ENCODE measurements at regions not wholly inside any gene's neighbourhood (a gene's known extent, or its start where the extent isn't known, plus 50 kb on each side); places are given as distances from the start of the nearest gene placed in this dataset.

DNA sequence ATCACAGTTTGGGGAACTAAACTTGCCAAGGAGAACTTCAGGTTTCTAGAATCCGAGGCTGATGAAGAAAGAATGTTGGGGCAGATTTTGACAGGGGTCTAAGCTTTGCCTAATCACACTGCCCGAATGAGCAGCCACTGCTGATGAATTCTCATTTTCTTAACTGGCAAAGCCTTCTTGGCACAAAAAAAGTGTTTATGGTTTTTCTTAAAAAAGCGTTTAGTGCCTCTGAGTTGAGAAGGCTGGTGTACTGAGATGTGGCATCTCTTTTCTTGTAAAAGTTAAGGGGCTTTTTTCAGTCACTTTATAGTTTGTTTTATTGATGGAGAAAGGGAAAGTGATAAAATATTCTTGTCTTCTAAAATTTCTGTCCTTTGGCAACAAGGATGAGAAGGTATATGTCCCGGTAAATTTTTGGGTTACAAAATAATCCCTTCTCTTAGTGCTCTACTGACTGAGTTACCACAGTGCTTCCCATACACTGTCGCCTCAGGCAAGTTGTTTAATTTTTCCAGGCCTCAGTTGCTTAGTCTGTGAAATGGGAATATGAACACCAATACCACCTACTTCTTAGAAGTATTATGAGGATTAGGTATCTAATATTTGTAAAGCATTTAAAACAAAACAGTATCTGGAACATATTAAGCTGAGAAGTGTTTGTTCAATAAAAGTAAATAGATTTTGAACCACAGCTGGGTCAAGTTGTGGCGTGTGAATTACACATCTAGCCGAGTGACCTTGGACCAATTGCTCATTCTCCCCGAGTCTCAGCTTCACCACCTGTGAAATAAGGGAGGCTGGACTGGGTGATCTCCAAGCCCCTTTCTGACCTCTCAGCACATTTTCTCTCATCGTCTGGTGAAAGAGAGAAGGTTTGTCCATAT is 320.8 kb downstream of the HAPSTR1 start:
- no peak for TF ChIP-seq CTCF (IDR thresholded peaks at IDR 0.05; ENCODE audit: low read depth, low read length, missing control alignments)
- no peak for DNase-seq (ENCODE audit: low read depth)
- H3K4me3 ChIP-seq (ENCODE audit: low read depth, low read length): no peak overlapping the region

- TF ChIP-seq CTCF (IDR thresholded peaks at IDR 0.05; ENCODE audit: low read depth, low read length, missing control alignments): no peak
- no peak overlapping the region for H3K4me3 ChIP-seq (ENCODE audit: low read depth, low read length)
- no peak for DNase-seq (ENCODE audit: low read depth)
Observed at GRCh38 chr16:9412915-9413264, 321.4 kb downstream of the HAPSTR1 start.

GRCh38 chr16:9415545-9415944 is 324.1 kb downstream of the HAPSTR1 start:
- no peak for TF ChIP-seq CTCF (IDR thresholded peaks at IDR 0.05; ENCODE audit: low read depth, low read length, missing control alignments)
- no peak for DNase-seq (ENCODE audit: low read depth)
- H3K4me3 ChIP-seq (ENCODE audit: low read depth, low read length): no peak overlapping the region

GRCh38 chr16:9417898-9418297 is 326.5 kb downstream of the HAPSTR1 start:
- no peak for TF ChIP-seq CTCF (IDR thresholded peaks at IDR 0.05; ENCODE audit: low read depth, low read length, missing control alignments)
- DNase-seq (ENCODE audit: low read depth): no peak
- no peak overlapping the region for H3K4me3 ChIP-seq (ENCODE audit: low read depth, low read length)

DNA sequence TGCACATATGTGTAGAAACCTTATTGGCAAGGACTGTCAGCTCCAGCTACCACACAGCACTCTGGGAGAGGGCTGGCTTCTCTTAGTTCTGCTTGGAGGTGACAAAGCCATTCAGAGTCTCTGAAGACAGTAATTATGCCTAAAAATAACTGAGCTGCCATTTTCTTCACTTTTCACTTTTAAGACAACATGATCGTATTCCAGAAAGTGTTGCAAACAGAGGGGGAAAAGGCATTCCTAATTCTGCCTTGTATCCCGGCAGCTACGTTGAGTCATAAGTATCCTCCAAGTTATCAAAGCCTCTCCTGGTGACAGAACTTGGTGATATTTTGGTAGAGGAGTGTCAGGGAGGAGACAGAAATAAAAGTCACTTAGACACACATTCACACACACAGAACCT is 327.7 kb downstream of the HAPSTR1 start:
- no peak for DNase-seq (ENCODE audit: low read depth)
- TF ChIP-seq CTCF (IDR thresholded peaks at IDR 0.05; ENCODE audit: low read depth, low read length, missing control alignments): no peak

DNA sequence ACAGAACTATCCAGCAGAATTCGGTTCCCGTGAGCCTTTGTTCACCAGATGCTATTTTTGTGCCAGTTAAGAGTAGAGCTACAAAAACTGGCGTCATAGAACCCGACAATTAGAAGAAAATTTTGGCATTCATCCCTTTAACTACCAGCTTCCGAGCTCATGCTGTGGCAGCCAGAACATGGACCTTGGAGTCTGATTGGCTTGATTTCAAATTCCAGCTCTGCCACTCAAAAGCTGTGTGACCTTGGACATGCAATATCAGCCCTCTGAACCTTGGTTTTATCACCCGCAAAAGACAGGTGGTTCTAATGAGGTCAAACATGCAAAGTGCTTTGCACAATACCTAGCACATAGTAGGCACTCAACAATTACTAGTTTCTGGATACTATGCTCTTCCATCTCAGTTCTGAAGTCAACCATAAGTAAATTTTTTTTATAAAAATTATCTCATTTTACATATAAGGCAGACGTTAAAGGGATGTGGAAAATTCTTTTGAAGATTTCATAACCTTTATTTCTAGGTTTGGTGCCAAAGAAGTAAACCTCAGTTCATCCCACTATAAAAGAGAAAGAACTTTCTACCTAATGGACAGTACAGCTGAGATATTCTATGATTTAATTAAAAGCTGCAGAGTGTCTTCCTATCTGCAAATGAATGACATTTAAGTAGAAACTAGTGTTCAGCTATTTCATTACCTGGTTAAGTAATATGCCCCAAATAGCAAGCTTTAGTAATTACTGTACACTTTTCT is 331.5 kb downstream of the HAPSTR1 start:
- DNase-seq (ENCODE audit: low read depth): no peak
- H3K4me3 ChIP-seq (ENCODE audit: low read depth, low read length): no peak overlapping the region
- no peak for TF ChIP-seq CTCF (IDR thresholded peaks at IDR 0.05; ENCODE audit: low read depth, low read length, missing control alignments)

More for the DNA sequence above, 327.7 kb downstream of the HAPSTR1 start:
- no peak overlapping the region for H3K4me3 ChIP-seq (ENCODE audit: low read depth, low read length)

All from GM12864 (cell line).